Endodermal cell (in vitro differentiated cells): ENCODE measurements at regions not wholly inside any gene's neighbourhood (a gene's known extent, or its start where the extent isn't known, plus 50 kb on each side); places are given as distances from the start of the nearest gene placed in this dataset.

Source experiments
- DNase-seq: peaks from one replicate; pipeline ENCODE4 v3.0.0-alpha.2; 2017
- H3K27ac ChIP-seq: 2 replicates; pipeline ENCODE4 v1.5.1; 2013; ENCODE audit warnings: mild to moderate bottlenecking, low read depth, low read length, moderate library complexity
- H3K27me3 ChIP-seq: 2 replicates; pipeline ENCODE4 v1.6.1; 2013; ENCODE audit warnings: mild to moderate bottlenecking, low read length, moderate library complexity; ENCODE audit not compliant: insufficient read depth, control insufficient read depth, poor library complexity, severe bottlenecking
- H3K36me3 ChIP-seq: 2 replicates; pipeline ENCODE4 v1.7.0; 2013; ENCODE audit warnings: mild to moderate bottlenecking, low read length, moderate library complexity; ENCODE audit not compliant: control insufficient read depth, insufficient read depth
- H3K4me1 ChIP-seq: one replicate; pipeline ENCODE4 v1.7.0; 2013; ENCODE audit warnings: low read length; ENCODE audit not compliant: control insufficient read depth, insufficient read depth
- H3K4me3 ChIP-seq: 2 replicates; pipeline ENCODE4 v1.5.1; 2013; ENCODE audit warnings: mild to moderate bottlenecking, low read length, moderate library complexity
- H3K9ac ChIP-seq: 2 replicates; pipeline ENCODE4 v1.6.1; 2013; ENCODE audit warnings: mild to moderate bottlenecking, low read length, moderate library complexity; ENCODE audit not compliant: poor library complexity, severe bottlenecking; ENCODE audit errors: extremely low read depth
- H3K9me3 ChIP-seq: 2 replicates; pipeline ENCODE4 v1.6.1; 2013; ENCODE audit warnings: mild to moderate bottlenecking, low read length, moderate library complexity; ENCODE audit not compliant: control insufficient read depth
- H3K27ac Mint-ChIP-seq: 2 replicates; pipeline ENCODE4 v1.8.0; 2020; ENCODE audit warnings: mixed read lengths
- H3K27me3 Mint-ChIP-seq: 2 replicates; pipeline ENCODE4 v1.8.0; 2021; ENCODE audit warnings: mild to moderate bottlenecking, mixed read lengths; ENCODE audit not compliant: insufficient read depth
- H3K36me3 Mint-ChIP-seq: 2 replicates; pipeline ENCODE4 v1.8.0; 2020; ENCODE audit warnings: low read depth, mixed read lengths
- H3K4me1 Mint-ChIP-seq: 2 replicates; pipeline ENCODE4 v1.8.0; 2020; ENCODE audit warnings: mixed read lengths
- H3K4me3 Mint-ChIP-seq: 2 replicates; pipeline ENCODE4 v1.8.0; 2020; ENCODE audit warnings: mild to moderate bottlenecking, moderate library complexity, mixed read lengths
- H3K9me3 Mint-ChIP-seq: 2 replicates; pipeline ENCODE4 v1.8.0; 2020; ENCODE audit warnings: mild to moderate bottlenecking, mixed read lengths
- CTCF ChIP-seq: fragments of 200-600 bp; sonication (generic); conservative IDR thresholded peaks from 2 replicates; pipeline ENCODE4 v1.5.0; 2021; ENCODE audit warnings: antibody characterized with exemption, mild to moderate bottlenecking
- WGBS, 2 experiments: methylation state at CpG; one replicate each; pipeline versions ENCODE4 v1.1.5 to v1.1.7; 2013; ENCODE audit warnings: missing lambda C conversion rate in 2 of 2, mixed read lengths in 1 of 2; ENCODE audit not compliant: insufficient coverage in 1 of 2, insufficient read length in 1 of 2; 5-methylcytosine and 5-hydroxymethylcytosine counted together

GRCh38 chr2:145025382-145025781 lies 505.5 kb upstream of the ZEB2 start:
- H3K36me3 Mint-ChIP-seq, result no peaks in the 10 kb centered on the region
- H3K27me3 Mint-ChIP-seq, result no peaks in the 10 kb centered on the region
- peaks cover 15% of the 10 kb centered on the region for H3K4me1 Mint-ChIP-seq
- no peak overlapping the region for H3K4me3 Mint-ChIP-seq
- 94 to 100% methylated on average over 1 of the region's 1 CpG for WGBS, 2 experiments
- H3K27ac ChIP-seq, result no peak overlapping the region
- no peak for TF ChIP-seq CTCF
- no peak overlapping the region for H3K27ac Mint-ChIP-seq
- no peak for DNase-seq
- no peaks in the 10 kb centered on the region for H3K4me1 ChIP-seq
- H3K27me3 ChIP-seq, result no peaks in the 10 kb centered on the region
- H3K4me3 ChIP-seq, result no peak overlapping the region
- H3K9me3 ChIP-seq, result no peaks in the 10 kb centered on the region
- H3K9ac ChIP-seq, result no peak overlapping the region
- no peaks in the 10 kb centered on the region for H3K36me3 ChIP-seq
- no peaks in the 10 kb centered on the region for H3K9me3 Mint-ChIP-seq

GRCh38 chr2:145023334-145023934 lies 503.5 kb upstream of the ZEB2 start:
- no peaks in the 10 kb centered on the region for H3K27me3 ChIP-seq
- 92 to 94% methylated on average over 3 of the region's 3 CpGs for WGBS, 2 experiments
- Mint-ChIP-seq H3K36me3 (no peaks in the 10 kb centered on the region), H3K27ac (no peak overlapping the region), H3K9me3 (no peaks in the 10 kb centered on the region), H3K27me3 (no peaks in the 10 kb centered on the region), H3K4me3 (no peak overlapping the region), H3K4me1 (peaks cover 14% of the 10 kb centered on the region)
- no peak overlapping the region for H3K4me3 ChIP-seq
- no peaks in the 10 kb centered on the region for H3K4me1 ChIP-seq
- no peak for DNase-seq
- no peak overlapping the region for H3K27ac ChIP-seq
- no peak for TF ChIP-seq CTCF
- no peak overlapping the region for H3K9ac ChIP-seq
- H3K9me3 ChIP-seq, result no peaks in the 10 kb centered on the region
- no peaks in the 10 kb centered on the region for H3K36me3 ChIP-seq

GRCh38 chr2:145022666-145023333 lies 502.9 kb upstream of the ZEB2 start:
- Histone ChIP-seq H3K9ac (no peak overlapping the region), H3K27me3 (no peaks in the 10 kb centered on the region), H3K4me3 (no peak overlapping the region), H3K36me3 (no peaks in the 10 kb centered on the region), H3K4me1 (no peaks in the 10 kb centered on the region), H3K27ac (no peak overlapping the region), H3K9me3 (no peaks in the 10 kb centered on the region)
- no peaks in the 10 kb centered on the region for H3K36me3 Mint-ChIP-seq
- H3K4me3 Mint-ChIP-seq, result no peak overlapping the region
- H3K27me3 Mint-ChIP-seq, result no peaks in the 10 kb centered on the region
- H3K9me3 Mint-ChIP-seq, result no peaks in the 10 kb centered on the region
- no peak for DNase-seq
- H3K4me1 Mint-ChIP-seq, result peaks cover 10% of the 10 kb centered on the region
- H3K27ac Mint-ChIP-seq, result no peak overlapping the region
- no peak for TF ChIP-seq CTCF
- WGBS, 2 experiments, result 95 to 100% methylated on average over 2 to 5 of the region's 5 CpGs
